ENCODE measurements at regions not wholly inside any gene's neighbourhood (a gene's known extent, or its start where the extent isn't known, plus 50 kb on each side); places are given as distances from the start of the nearest gene placed in this dataset.

DNA sequence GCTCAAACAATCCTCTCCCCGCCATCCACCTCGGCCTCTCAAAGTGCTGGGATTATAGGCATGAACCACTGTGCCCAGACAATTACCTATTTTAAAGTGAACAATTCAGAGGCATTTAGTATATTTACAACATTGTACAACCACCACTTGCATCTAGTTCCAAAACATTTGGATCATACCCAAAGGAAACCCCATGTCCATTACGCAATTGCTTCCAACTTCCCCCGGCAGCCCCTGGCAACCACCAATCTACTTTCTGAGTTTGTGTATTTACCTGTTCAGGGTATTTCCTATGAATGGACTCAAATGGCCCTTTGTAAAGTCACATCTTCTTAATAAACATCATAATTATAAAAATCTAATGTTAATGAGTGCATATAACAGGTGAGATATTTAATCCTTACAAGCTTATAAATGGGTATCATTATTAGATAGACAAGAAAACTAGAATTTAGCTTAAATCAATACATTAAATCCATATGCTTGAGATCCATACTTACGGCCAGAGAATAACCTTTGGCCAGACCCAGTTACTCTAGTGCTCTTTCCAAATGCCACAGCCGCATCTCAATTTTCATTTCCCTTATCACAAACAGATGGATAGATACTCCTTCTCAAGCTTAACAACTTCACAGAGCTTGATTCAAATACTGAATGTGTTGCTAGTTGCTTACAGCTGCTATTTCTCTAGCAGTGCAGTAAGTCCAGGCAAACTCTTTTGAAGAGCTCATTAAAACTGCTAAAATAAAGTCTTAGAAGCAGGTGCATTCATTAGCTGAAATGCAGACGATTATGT lies 133.4 kb upstream of the MKLN1 start:
- DNase-seq: no peak

- peak; percentile 68 for DNase-seq
Observed at GRCh38 chr7:131196803-131197202, 130.9 kb upstream of the MKLN1 start.

- no peak for DNase-seq
Observed at GRCh38 chr7:131197920-131198615, 129.6 kb upstream of the MKLN1 start.

GRCh38 chr7:131202451-131202850 lies 125.2 kb upstream of the MKLN1 start:
- no peak for DNase-seq

GRCh38 chr7:131203291-131203976 lies 124.2 kb upstream of the MKLN1 start:
- DNase-seq: no peak

- no peak for DNase-seq
Observed at GRCh38 chr7:131208777-131209176, 118.9 kb upstream of the MKLN1 start.

- no peak for DNase-seq
Observed at GRCh38 chr7:131210618-131211017, 117.1 kb upstream of the MKLN1 start.

DNA sequence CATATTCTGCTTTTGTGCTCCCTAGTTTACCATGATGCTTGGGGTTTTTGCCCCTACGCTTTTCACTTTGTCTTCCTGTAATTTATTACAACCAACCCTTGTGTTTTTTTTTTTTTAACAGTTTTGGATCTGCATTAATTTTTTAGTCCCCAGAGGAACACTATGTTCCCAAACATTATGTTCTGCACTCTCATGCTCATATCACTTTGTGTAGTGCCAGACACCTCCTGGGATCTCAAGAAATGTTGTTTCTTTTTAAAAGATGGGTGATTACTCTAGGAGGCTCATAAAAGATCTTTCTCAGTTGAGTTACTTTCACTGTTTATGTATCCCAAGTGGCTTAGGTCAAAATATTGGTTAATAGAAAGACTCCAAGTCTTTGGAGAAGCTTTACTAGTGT lies 116.2 kb upstream of the MKLN1 start:
- DNase-seq: no peak

- peak; percentile 13 for DNase-seq
Observed at GRCh38 chr7:131212114-131212513, 115.6 kb upstream of the MKLN1 start.

- no peak for DNase-seq
Observed at GRCh38 chr7:131218727-131219128, 108.9 kb upstream of the MKLN1 start.

- DNase-seq: no peak
Observed at GRCh38 chr7:131219312-131220041, 108.2 kb upstream of the MKLN1 start.

- DNase-seq: no peak
Observed at GRCh38 chr7:131221061-131221460, 106.6 kb upstream of the MKLN1 start.

- DNase-seq: no peak
Observed at GRCh38 chr7:131222171-131222570, 105.5 kb upstream of the MKLN1 start.

GRCh38 chr7:131223151-131223550 lies 104.5 kb upstream of the MKLN1 start:
- DNase-seq: no peak

- no peak for DNase-seq
Observed at GRCh38 chr7:131224996-131225395, 102.7 kb upstream of the MKLN1 start.

DNA sequence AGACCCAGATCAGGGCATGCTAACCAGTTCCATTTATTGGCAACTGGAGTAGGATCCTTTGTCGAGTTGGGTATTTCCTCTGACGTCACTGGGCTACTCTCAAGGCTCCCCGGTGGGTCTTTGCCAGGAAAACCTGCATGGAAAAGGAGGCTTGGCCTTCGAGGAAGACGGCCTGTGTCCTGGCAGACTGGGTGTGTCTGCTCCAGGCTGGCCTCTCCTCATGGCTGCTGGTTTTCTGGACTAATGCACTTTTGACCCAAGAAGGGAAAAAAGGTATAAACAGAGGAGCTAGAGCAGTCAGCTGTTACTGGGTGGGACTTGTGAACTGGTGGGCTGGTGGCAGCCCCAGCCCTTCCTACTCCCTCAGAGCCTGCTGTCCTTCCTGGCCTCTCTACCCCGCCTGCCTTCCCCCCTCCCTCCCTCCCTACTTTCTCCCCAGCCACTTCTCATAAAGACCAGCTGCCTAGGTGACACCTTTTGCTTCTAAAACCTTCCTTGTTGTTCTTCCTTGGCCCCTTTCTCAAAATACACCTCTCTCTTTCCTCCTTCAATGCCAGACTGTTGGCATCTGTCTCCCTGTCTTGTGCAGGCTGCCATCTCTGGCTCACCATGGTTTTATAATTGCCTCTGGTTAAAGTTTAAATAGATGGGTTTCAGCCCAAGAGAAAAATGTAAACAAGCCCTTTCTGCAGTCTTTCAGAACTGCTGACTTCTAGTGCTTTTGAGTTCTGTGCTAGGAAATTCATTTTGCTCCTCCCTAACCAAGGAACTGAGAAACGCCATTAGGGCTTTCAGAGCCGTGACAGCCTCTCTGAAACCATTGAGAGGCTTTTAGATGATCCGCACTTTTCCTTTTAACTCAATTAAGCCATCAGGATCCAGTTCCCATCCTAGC lies 101.8 kb upstream of the MKLN1 start:
- DNase-seq: peak; percentile 7

GRCh38 chr7:131226514-131226865 lies 101.2 kb upstream of the MKLN1 start:
- no peak for DNase-seq

GRCh38 chr7:131231381-131232220 lies 96.1 kb upstream of the MKLN1 start:
- DNase-seq: no peak

GRCh38 chr7:131232768-131233167 lies 94.9 kb upstream of the MKLN1 start:
- no peak for DNase-seq

- DNase-seq: no peak
Observed at GRCh38 chr7:131233193-131233592, 94.5 kb upstream of the MKLN1 start.

All from eye (tissue), 1 donor.